ENCODE measurements at regions not wholly inside any gene's neighbourhood (a gene's known extent, or its start where the extent isn't known, plus 50 kb on each side); places are given as distances from the start of the nearest gene placed in this dataset.
"Not testable (repeated sequence)": the region's sequence is repeated elsewhere in the genome, so short reads cannot be mapped to it uniquely, and the experiment has no call there.

GRCh38 chr11:87889126-87889525, 286.1 kb downstream of the RAB38 start:
- no peak overlapping the region for H3K27ac ChIP-seq (ENCODE audit: low read depth, low read length)
- ATAC-seq (no peak), DNase-seq (ENCODE audit: low read depth, low spot score) (no peak)
- H3K9me2 ChIP-seq (ENCODE audit: insufficient read depth): no peaks in the 10 kb centered on the region
- intact Hi-C loops (cut with micrococcal nuclease): no loop called here
- H4K20me1 ChIP-seq (ENCODE audit: insufficient read depth): no peaks in the 10 kb centered on the region
- no peaks in the 10 kb centered on the region for H3K36me3 ChIP-seq (ENCODE audit: control insufficient read depth in 1 of 2, insufficient read depth in 2 of 2, low read length in 2 of 2)
- H3K27me3 ChIP-seq (ENCODE audit: insufficient read depth, low read length): no peaks in the 10 kb centered on the region
- H3K4me1 ChIP-seq (ENCODE audit: control insufficient read depth in 1 of 2, insufficient read depth in 2 of 2, low read length in 2 of 2): no peaks in the 10 kb centered on the region
- H3K79me2 ChIP-seq (ENCODE audit: insufficient read depth, low read length): no peaks in the 10 kb centered on the region
- no peak overlapping the region for H3K4me2 ChIP-seq (ENCODE audit: low read length)
- BruUV-seq (replicated peaks): no TSS peak
- H3K9me3 ChIP-seq (ENCODE audit: control insufficient read depth in 1 of 2, insufficient read depth in 1 of 2, low read depth in 1 of 2, low read length in 2 of 2): no peaks in the 10 kb centered on the region
- ChIA-PET RAD21 (ENCODE audit: low non-redundant PET in 1 of 2, low total read pairs in 2 of 2, uncharacterized antibody in 2 of 2, unreplicated experiment in 2 of 2) (no interaction called here), CTCF (no interaction called here), POLR2A (no interaction called here)
- no peak for TF ChIP-seq ZFX (IDR thresholded peaks at IDR 0.05)
- TF ChIP-seq SP1 (IDR thresholded peaks at IDR 0.05; ENCODE audit: low read depth): no peak
- no peak for TF ChIP-seq SRF (IDR thresholded peaks at IDR 0.05; ENCODE audit: low read depth)
- TF ChIP-seq TCF7L2 (IDR thresholded peaks at IDR 0.05; ENCODE audit: borderline replicate concordance, extremely low read depth, insufficient read depth, insufficient read length): no peak
- no peak for TF ChIP-seq EZH2 (IDR thresholded peaks at IDR 0.05)
- no peak for TF ChIP-seq MAX (IDR thresholded peaks at IDR 0.05)
- no peak overlapping the region for H3K4me3 ChIP-seq (replicated peaks in 1 of 2; ENCODE audit: low read depth in 1 of 2, low read length in 2 of 2)
- H2AFZ ChIP-seq (ENCODE audit: low read depth, low read length, poor library complexity, severe bottlenecking): no peak overlapping the region
- no peak overlapping the region for H3K9ac ChIP-seq (ENCODE audit: low read length)

- not testable (repeated sequence) for BruUV-seq (replicated peaks); H4K20me1 ChIP-seq (ENCODE audit: insufficient read depth)
Observed at GRCh38 chr11:87885084-87885483, 290.2 kb downstream of the RAB38 start.

More at GRCh38 chr11:87885084-87885483, 290.2 kb downstream of the RAB38 start:
- H3K9me3 ChIP-seq (ENCODE audit: control insufficient read depth in 1 of 2, insufficient read depth in 1 of 2, low read depth in 1 of 2, low read length in 2 of 2); RAD21 ChIA-PET (ENCODE audit: low non-redundant PET in 1 of 2, low total read pairs in 2 of 2, uncharacterized antibody in 2 of 2, unreplicated experiment in 2 of 2); H3K4me2 ChIP-seq (ENCODE audit: low read length); intact Hi-C loops (cut with micrococcal nuclease); CTCF ChIA-PET; H3K36me3 ChIP-seq (ENCODE audit: control insufficient read depth in 1 of 2, insufficient read depth in 2 of 2, low read length in 2 of 2); H3K4me3 ChIP-seq (replicated peaks in 1 of 2; ENCODE audit: low read depth in 1 of 2, low read length in 2 of 2); H3K27ac ChIP-seq (ENCODE audit: low read depth, low read length); H3K4me1 ChIP-seq (ENCODE audit: control insufficient read depth in 1 of 2, insufficient read depth in 2 of 2, low read length in 2 of 2); ATAC-seq; H3K27me3 ChIP-seq (ENCODE audit: insufficient read depth, low read length); H3K79me2 ChIP-seq (ENCODE audit: insufficient read depth, low read length); H2AFZ ChIP-seq (ENCODE audit: low read depth, low read length, poor library complexity, severe bottlenecking); DNase-seq (ENCODE audit: low read depth, low spot score); POLR2A ChIA-PET; H3K9ac ChIP-seq (ENCODE audit: low read length); H3K9me2 ChIP-seq (ENCODE audit: insufficient read depth): not testable (repeated sequence)

Data from HCT116 (cell line).